Brain microvascular endothelial cell (primary cell): ENCODE measurements at regions not wholly inside any gene's neighbourhood (a gene's known extent, or its start where the extent isn't known, plus 50 kb on each side); places are given as distances from the start of the nearest gene placed in this dataset.

Experiments used
- DNase-seq: peaks from one replicate; pipeline ENCODE4 v3.0.0-alpha.2; 2020
- H3K27ac ChIP-seq: fragments of 250-450 bp; sonication (Bioruptor Pico); 2 replicates; pipeline ENCODE4 v1.5.1; 2020; ENCODE audit warnings: mild to moderate bottlenecking, moderate library complexity
- H3K27me3 ChIP-seq: fragments of 250-450 bp; sonication (Bioruptor Pico); replicated peaks from 2 replicates; pipeline ENCODE4 v1.5.1; 2020; ENCODE audit warnings: mild to moderate bottlenecking
- H3K36me3 ChIP-seq: fragments of 250-450 bp; sonication (Bioruptor Pico); replicated peaks from 2 replicates; pipeline ENCODE4 v1.5.1; 2020; ENCODE audit warnings: mild to moderate bottlenecking
- H3K4me3 ChIP-seq: 2 replicates; pipeline ENCODE4 v1.5.1; 2011; ENCODE audit warnings: low read depth, mild to moderate bottlenecking, control low read depth, low read length, moderate library complexity
- in situ Hi-C: cut with HindIII; loops from 2 replicates; pipeline ENCODE4 v1.10.0; 2017; ENCODE audit warnings: low sequenced_read_pairs, low pct_ligation_motif_present
- TF ChIP-seq, protein P1 (sequence below): IDR thresholded peaks from 2 replicates; pipeline ENCODE4 v1.5.1; 2011; ENCODE audit warnings: low read depth, mild to moderate bottlenecking, moderate library complexity, low read length, control low read depth, inconsistent platforms; ENCODE audit errors: missing control alignments

DNA sequence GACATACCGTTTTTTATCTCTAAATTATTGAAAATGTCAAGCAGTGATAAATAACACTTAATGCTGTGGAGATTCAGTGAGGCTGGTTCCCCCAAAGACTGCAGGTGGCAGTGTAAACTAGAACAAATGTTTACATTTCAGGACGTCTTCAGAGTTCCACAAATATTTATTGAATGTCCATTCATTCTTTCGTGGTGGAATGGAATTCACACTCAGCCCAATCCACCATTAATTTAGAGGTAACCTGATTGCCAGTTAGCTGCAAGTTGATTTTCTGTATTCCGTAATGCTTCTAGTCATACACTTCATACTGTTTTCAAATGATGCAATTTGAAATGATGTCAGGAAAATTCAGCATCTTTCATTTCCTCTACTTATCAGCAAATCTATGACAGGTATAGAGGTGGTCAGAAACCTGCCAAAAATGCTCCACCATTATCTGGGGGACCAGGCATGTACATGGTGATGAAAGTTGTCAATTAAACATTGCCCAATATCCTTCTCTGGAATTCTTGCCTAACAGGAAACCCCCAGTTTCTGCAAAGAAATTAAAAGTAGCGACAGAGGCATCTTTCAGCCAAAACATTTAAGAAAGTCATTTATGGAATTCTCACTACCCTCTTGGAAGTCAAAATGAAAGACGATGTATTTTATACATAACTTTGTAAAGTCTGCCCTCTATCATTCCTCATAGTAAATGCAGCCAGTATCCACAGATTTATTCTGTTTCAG, 94.3 kb upstream of the BMAL1 start:
- in situ Hi-C loops, result no loop called here
- H3K27me3 ChIP-seq, result no peaks in the 10 kb centered on the region
- DNase-seq, result peak; percentile 28
- no peak overlapping the region for H3K27ac ChIP-seq
- TF ChIP-seq, protein P1, sequence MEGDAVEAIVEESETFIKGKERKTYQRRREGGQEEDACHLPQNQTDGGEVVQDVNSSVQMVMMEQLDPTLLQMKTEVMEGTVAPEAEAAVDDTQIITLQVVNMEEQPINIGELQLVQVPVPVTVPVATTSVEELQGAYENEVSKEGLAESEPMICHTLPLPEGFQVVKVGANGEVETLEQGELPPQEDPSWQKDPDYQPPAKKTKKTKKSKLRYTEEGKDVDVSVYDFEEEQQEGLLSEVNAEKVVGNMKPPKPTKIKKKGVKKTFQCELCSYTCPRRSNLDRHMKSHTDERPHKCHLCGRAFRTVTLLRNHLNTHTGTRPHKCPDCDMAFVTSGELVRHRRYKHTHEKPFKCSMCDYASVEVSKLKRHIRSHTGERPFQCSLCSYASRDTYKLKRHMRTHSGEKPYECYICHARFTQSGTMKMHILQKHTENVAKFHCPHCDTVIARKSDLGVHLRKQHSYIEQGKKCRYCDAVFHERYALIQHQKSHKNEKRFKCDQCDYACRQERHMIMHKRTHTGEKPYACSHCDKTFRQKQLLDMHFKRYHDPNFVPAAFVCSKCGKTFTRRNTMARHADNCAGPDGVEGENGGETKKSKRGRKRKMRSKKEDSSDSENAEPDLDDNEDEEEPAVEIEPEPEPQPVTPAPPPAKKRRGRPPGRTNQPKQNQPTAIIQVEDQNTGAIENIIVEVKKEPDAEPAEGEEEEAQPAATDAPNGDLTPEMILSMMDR, result peak; percentile 69
- no peak overlapping the region for H3K4me3 ChIP-seq
- no peaks in the 10 kb centered on the region for H3K36me3 ChIP-seq

DNA sequence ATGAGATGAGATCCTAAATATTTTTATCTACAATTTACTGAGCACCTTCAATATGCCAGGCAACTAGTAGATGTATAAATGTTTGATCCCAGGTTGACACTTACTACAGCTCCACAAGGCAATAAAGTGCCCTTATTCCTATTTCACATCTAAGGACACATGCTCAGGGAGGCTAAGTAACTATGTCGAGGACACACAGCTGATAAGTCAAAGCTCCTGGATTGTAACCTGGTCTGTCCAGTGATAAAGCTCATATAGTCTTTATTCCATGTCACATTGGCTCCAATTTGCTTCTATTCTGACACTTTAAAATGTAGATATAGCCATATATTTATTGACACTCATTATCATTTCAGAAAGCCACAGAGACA, 93.8 kb upstream of the BMAL1 start:
- no peak for DNase-seq
- in situ Hi-C loops, result no loop called here
- no peaks in the 10 kb centered on the region for H3K27me3 ChIP-seq
- no peaks in the 10 kb centered on the region for H3K36me3 ChIP-seq
- no peak overlapping the region for H3K27ac ChIP-seq
- TF ChIP-seq, protein P1, result no peak
- no peak overlapping the region for H3K4me3 ChIP-seq

DNA sequence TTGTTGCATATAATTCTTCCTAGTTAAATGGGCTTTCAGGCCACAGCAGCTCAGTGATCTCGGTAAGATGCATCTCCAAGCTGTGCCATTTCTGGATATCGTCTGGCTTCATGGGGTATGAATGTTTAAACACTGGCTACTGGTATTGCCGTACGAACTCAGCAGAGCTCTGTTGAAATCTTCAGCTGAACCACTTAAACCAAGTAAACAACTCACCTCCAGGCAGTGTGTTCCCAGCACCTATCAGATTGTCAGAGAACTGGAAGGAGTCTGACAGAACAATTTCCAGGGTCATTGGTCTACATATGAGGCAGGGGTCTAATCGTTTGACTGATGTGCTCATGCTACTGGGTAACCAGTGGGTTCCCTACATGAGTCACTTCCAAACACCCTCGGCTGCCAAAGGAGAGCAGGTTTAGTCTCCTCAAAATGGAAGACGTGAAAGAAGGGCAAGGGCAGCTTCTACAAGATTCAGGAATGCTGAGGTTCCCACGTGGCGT, 93.2 kb upstream of the BMAL1 start:
- H3K27me3 ChIP-seq, result no peaks in the 10 kb centered on the region
- H3K36me3 ChIP-seq, result no peaks in the 10 kb centered on the region
- H3K27ac ChIP-seq, result no peak overlapping the region
- H3K4me3 ChIP-seq, result no peak overlapping the region
- TF ChIP-seq, protein P1, result no peak
- in situ Hi-C loops, result no loop called here
- no peak for DNase-seq

DNA sequence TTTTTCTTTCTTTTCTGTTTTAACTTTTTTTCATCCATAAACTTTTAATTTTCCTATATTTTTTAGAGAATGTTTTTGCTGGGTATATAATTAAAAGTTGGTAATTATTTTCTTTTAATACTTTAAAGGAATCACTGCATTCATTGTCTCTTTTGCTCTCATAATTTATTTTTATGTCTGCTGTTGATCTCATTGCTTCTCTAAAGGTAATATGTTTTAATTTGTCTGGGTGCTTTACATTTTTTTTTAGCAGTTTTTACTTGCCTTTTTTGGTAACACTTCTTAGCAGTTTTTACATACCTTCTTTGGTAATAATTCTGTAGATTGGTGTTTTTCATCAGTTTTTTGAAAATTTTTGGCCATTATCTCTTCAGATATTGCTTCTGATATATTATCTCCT, 89.4 kb upstream of the BMAL1 start:
- Histone ChIP-seq H3K36me3 (no peaks in the 10 kb centered on the region), H3K4me3 (no peak overlapping the region), H3K27ac (no peak overlapping the region), H3K27me3 (no peaks in the 10 kb centered on the region)
- TF ChIP-seq, protein P1, result no peak
- DNase-seq, result no peak
- in situ Hi-C loops, result no loop called here

DNA sequence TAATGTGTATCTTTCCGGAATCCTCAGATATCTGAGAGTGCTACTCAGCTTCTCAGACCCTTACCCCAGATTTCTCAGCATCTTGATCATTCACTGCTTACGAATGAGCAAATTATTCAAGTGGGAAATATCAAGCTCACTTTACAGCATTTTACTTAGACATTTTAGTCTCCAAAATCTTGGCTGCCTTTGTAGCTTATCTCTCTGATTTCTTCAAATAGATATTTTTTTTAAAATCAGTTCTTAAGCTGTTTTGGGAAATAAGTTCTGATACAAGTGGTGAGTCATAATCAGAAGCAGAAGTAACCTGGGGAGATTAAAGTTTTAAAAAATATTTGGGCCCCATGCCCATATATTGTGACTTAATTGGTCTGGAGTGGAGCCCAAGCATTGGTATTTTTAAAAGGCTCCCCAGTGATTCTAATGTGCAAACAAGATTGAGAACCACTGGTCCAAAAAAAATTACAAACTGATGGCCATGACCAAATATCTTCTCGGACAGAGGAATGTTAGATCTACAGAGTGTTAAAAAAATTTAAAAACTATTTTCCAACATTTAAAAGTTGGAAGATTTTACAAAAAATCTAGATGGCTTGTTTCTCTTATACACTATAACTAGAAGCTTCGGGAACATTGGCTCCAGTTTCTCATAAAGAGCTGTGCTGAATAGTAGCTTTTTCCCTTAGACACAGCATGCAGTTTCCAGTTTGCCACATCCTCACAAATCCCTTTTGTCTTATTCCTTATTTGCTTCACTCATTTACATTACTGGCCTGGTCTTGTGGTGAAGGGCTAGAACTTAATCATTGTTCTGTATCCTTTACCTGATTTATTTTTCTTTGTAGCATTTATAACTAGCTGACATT, 87.8 kb upstream of the BMAL1 start:
- DNase-seq, result no peak
- TF ChIP-seq, protein P1, result no peak
- no peak overlapping the region for H3K27ac ChIP-seq
- no peaks in the 10 kb centered on the region for H3K36me3 ChIP-seq
- no peaks in the 10 kb centered on the region for H3K27me3 ChIP-seq
- no peak overlapping the region for H3K4me3 ChIP-seq
- in situ Hi-C loops, result no loop called here
